Esophagus (tissue), 2 donors: ENCODE measurements at regions not wholly inside any gene's neighbourhood (a gene's known extent, or its start where the extent isn't known, plus 50 kb on each side); places are given as distances from the start of the nearest gene placed in this dataset.

Experiments used
- H3K27ac ChIP-seq, 2 donors: one replicate each; pipeline ENCODE4 v1.5.1; 2013; ENCODE audit warnings: low read depth in 2 of 2, mild to moderate bottlenecking in 2 of 2, inconsistent platforms in 1 of 2, low read length in 1 of 2, moderate library complexity in 1 of 2
- H3K27me3 ChIP-seq, 2 donors: one replicate each; pipeline ENCODE4 v1.6.1; 2013; ENCODE audit warnings: low read length in 2 of 2, control low read depth in 1 of 2, mild to moderate bottlenecking in 1 of 2; ENCODE audit not compliant: insufficient read depth in 2 of 2, control insufficient read depth in 1 of 2
- H3K36me3 ChIP-seq, 2 donors: one replicate each; pipeline ENCODE4 v1.6.1; 2013; ENCODE audit warnings: low read length in 1 of 2; ENCODE audit not compliant: control insufficient read depth in 2 of 2, insufficient read depth in 2 of 2
- H3K4me1 ChIP-seq, 2 donors: one replicate each; pipeline ENCODE4 v1.6.1; 2013; ENCODE audit warnings: low read length in 1 of 2; ENCODE audit not compliant: control insufficient read depth in 2 of 2, insufficient read depth in 2 of 2
- H3K4me3 ChIP-seq, 2 donors: one replicate each; pipeline ENCODE4 v1.5.1; 2013; ENCODE audit warnings: low read length in 2 of 2, mild to moderate bottlenecking in 2 of 2, low read depth in 1 of 2, moderate library complexity in 1 of 2
- H3K9me3 ChIP-seq, 2 donors: one replicate each; pipeline ENCODE4 v1.6.1; 2013; ENCODE audit warnings: mild to moderate bottlenecking in 2 of 2, low read depth in 1 of 2, low read length in 1 of 2, moderate library complexity in 1 of 2; ENCODE audit not compliant: control insufficient read depth in 2 of 2, insufficient read depth in 1 of 2
- WGBS, 2 donors: extraction: QIAGEN DNeasy Blood & Tissue Kit; methylation state at CpG; one replicate each; pipeline ENCODE4 v1.1.7; 2013; 5-methylcytosine and 5-hydroxymethylcytosine counted together
- donor health status: healthy with polysubstance abuse.
- donor health status: Bipolar disorder and iron deficiency.

- 85 to 87% methylated on average over 13 of the region's 13 CpGs for WGBS, 2 donors
- Histone ChIP-seq H3K4me1 (no peaks in the 10 kb centered on the region), H3K9me3 (peaks cover 0 to 10% of the 10 kb centered on the region in 2 donors), H3K36me3 (no peaks in the 10 kb centered on the region), H3K27me3 (no peaks in the 10 kb centered on the region), H3K4me3 (no peak overlapping the region), H3K27ac (no peak overlapping the region)
Measured at GRCh38 chr11:134666273-134667174, 254.5 kb upstream of the B3GAT1 start.

GRCh38 chr11:134665571-134666270 is 253.7 kb upstream of the B3GAT1 start:
- WGBS, 2 donors, result 83 to 85% methylated on average over 19 of the region's 19 CpGs
- H3K4me3 ChIP-seq, result no peak overlapping the region
- H3K4me1 ChIP-seq, result no peaks in the 10 kb centered on the region
- H3K9me3 ChIP-seq, result peaks cover 0 to 7% of the 10 kb centered on the region in 2 donors
- H3K36me3 ChIP-seq, result no peaks in the 10 kb centered on the region
- no peaks in the 10 kb centered on the region for H3K27me3 ChIP-seq
- H3K27ac ChIP-seq, result no peak overlapping the region

- Histone ChIP-seq H3K4me3 (no peak overlapping the region), H3K27me3 (no peaks in the 10 kb centered on the region)
- WGBS, 2 donors, result 80 to 85% methylated on average over 12 of the region's 12 CpGs
Measured at GRCh38 chr11:134665188-134665535, 253.1 kb upstream of the B3GAT1 start.

GRCh38 chr11:134664447-134665187 is 252.6 kb upstream of the B3GAT1 start:
- Histone ChIP-seq H3K4me1 (no peaks in the 10 kb centered on the region), H3K36me3 (no peaks in the 10 kb centered on the region), H3K27me3 (no peaks in the 10 kb centered on the region), H3K9me3 (peaks cover 0 to 7% of the 10 kb centered on the region in 2 donors), H3K4me3 (no peak overlapping the region), H3K27ac (no peak overlapping the region)
- 86 to 87% methylated on average over 25 of the region's 25 CpGs for WGBS, 2 donors

More at GRCh38 chr11:134665188-134665535, 253.1 kb upstream of the B3GAT1 start:
- H3K4me1 ChIP-seq, result no peaks in the 10 kb centered on the region
- no peak overlapping the region for H3K27ac ChIP-seq
- H3K9me3 ChIP-seq, result peaks cover 0 to 7% of the 10 kb centered on the region in 2 donors
- no peaks in the 10 kb centered on the region for H3K36me3 ChIP-seq

- H3K27ac ChIP-seq, result no peak overlapping the region
Measured at GRCh38 chr11:134663506-134664313, 251.7 kb upstream of the B3GAT1 start.

GRCh38 chr11:134662629-134663360 is 250.8 kb upstream of the B3GAT1 start:
- no peaks in the 10 kb centered on the region for H3K36me3 ChIP-seq
- H3K27ac ChIP-seq, result no peak overlapping the region
- H3K9me3 ChIP-seq, result peaks cover 0 to 4% of the 10 kb centered on the region in 2 donors
- no peaks in the 10 kb centered on the region for H3K27me3 ChIP-seq
- H3K4me1 ChIP-seq, result no peaks in the 10 kb centered on the region
- 75% methylated on average over 5 of the region's 5 CpGs for WGBS, 2 donors
- H3K4me3 ChIP-seq, result no peak overlapping the region

More at GRCh38 chr11:134663506-134664313, 251.7 kb upstream of the B3GAT1 start:
- WGBS, 2 donors, result 82 to 83% methylated on average over 11 of the region's 11 CpGs
- Histone ChIP-seq H3K36me3 (no peaks in the 10 kb centered on the region), H3K27me3 (no peaks in the 10 kb centered on the region), H3K4me1 (no peaks in the 10 kb centered on the region), H3K4me3 (no peak overlapping the region), H3K9me3 (peaks cover 0 to 4% of the 10 kb centered on the region in 2 donors)

- Histone ChIP-seq H3K4me3 (no peak overlapping the region), H3K27me3 (no peaks in the 10 kb centered on the region), H3K9me3 (no peaks in the 10 kb centered on the region), H3K27ac (no peak overlapping the region), H3K4me1 (no peaks in the 10 kb centered on the region), H3K36me3 (no peaks in the 10 kb centered on the region)
- 84 to 95% methylated on average over 5 of the region's 5 CpGs for WGBS, 2 donors
Measured at GRCh38 chr11:134661660-134662059, 249.6 kb upstream of the B3GAT1 start.

- WGBS, 2 donors, result 67 to 69% methylated on average over 1 of the region's 1 CpG
- Histone ChIP-seq H3K27me3 (no peaks in the 10 kb centered on the region), H3K9me3 (no peaks in the 10 kb centered on the region), H3K4me3 (no peak overlapping the region), H3K27ac (no peak overlapping the region), H3K36me3 (no peaks in the 10 kb centered on the region), H3K4me1 (no peaks in the 10 kb centered on the region)
Measured at GRCh38 chr11:134660416-134660815, 248.4 kb upstream of the B3GAT1 start.
